ENCODE measurements at regions not wholly inside any gene's neighbourhood (a gene's known extent, or its start where the extent isn't known, plus 50 kb on each side); places are given as distances from the start of the nearest gene placed in this dataset.

GRCh38 chr4:55184600-55185523 is 59.5 kb upstream of the KDR start:
- TF ChIP-seq, protein P1, sequence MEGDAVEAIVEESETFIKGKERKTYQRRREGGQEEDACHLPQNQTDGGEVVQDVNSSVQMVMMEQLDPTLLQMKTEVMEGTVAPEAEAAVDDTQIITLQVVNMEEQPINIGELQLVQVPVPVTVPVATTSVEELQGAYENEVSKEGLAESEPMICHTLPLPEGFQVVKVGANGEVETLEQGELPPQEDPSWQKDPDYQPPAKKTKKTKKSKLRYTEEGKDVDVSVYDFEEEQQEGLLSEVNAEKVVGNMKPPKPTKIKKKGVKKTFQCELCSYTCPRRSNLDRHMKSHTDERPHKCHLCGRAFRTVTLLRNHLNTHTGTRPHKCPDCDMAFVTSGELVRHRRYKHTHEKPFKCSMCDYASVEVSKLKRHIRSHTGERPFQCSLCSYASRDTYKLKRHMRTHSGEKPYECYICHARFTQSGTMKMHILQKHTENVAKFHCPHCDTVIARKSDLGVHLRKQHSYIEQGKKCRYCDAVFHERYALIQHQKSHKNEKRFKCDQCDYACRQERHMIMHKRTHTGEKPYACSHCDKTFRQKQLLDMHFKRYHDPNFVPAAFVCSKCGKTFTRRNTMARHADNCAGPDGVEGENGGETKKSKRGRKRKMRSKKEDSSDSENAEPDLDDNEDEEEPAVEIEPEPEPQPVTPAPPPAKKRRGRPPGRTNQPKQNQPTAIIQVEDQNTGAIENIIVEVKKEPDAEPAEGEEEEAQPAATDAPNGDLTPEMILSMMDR (IDR thresholded peaks at IDR 0.05): peak in 1 of 3 donors; percentile 20
- no peak for TF ChIP-seq POLR2A (IDR thresholded peaks at IDR 0.05)
- TF ChIP-seq POLR2AphosphoS5 (IDR thresholded peaks at IDR 0.05): no peak
